ENCODE measurements at regions not wholly inside any gene's neighbourhood (a gene's known extent, or its start where the extent isn't known, plus 50 kb on each side); places are given as distances from the start of the nearest gene placed in this dataset.

GRCh38 chr10:29166713-29167112, 122.2 kb upstream of the LYZL1 start:
- Histone ChIP-seq H3K27ac (no peak overlapping the region), H3K9me3 (peaks cover 15% of the 10 kb centered on the region), H3K36me3 (no peaks in the 10 kb centered on the region), H3K27me3 (ENCODE audit: low read depth) (no peaks in the 10 kb centered on the region), H3K4me1 (no peaks in the 10 kb centered on the region), H3K4me3 (no peak overlapping the region)
- DNase-seq (no peak), ATAC-seq (no peak)
- TF ChIP-seq CTCF (IDR thresholded peaks at IDR 0.05), result no peak
- intact Hi-C loops (cut with DNase I), result no loop called here

- intact Hi-C loops (cut with DNase I), result no loop called here
- no peak for ATAC-seq
Measured at GRCh38 chr10:29169021-29169420, 119.8 kb upstream of the LYZL1 start.

GRCh38 chr10:29171717-29172116, 117.2 kb upstream of the LYZL1 start:
- peaks cover 10% of the 10 kb centered on the region for H3K9me3 ChIP-seq
- H3K36me3 ChIP-seq, result no peaks in the 10 kb centered on the region
- DNase-seq (no peak), ATAC-seq (no peak)
- TF ChIP-seq CTCF (IDR thresholded peaks at IDR 0.05), result no peak
- no peak overlapping the region for H3K27ac ChIP-seq
- H3K4me1 ChIP-seq, result no peaks in the 10 kb centered on the region
- intact Hi-C loops (cut with DNase I), result no loop called here
- H3K4me3 ChIP-seq, result no peak overlapping the region
- H3K27me3 ChIP-seq (ENCODE audit: low read depth), result no peaks in the 10 kb centered on the region

More at GRCh38 chr10:29169021-29169420, 119.8 kb upstream of the LYZL1 start:
- DNase-seq, result no peak
- Histone ChIP-seq H3K4me3 (no peak overlapping the region), H3K27ac (no peak overlapping the region), H3K27me3 (ENCODE audit: low read depth) (no peaks in the 10 kb centered on the region), H3K9me3 (peaks cover 15% of the 10 kb centered on the region), H3K4me1 (no peaks in the 10 kb centered on the region), H3K36me3 (no peaks in the 10 kb centered on the region)
- no peak for TF ChIP-seq CTCF (IDR thresholded peaks at IDR 0.05)

- no peak overlapping the region for H3K27ac ChIP-seq
- ATAC-seq (no peak), DNase-seq (no peak)
- H3K36me3 ChIP-seq, result no peaks in the 10 kb centered on the region
- TF ChIP-seq CTCF (IDR thresholded peaks at IDR 0.05), result no peak
- no peak overlapping the region for H3K4me3 ChIP-seq
- intact Hi-C loops (cut with DNase I), result no loop called here
- H3K9me3 ChIP-seq, result peaks cover 10% of the 10 kb centered on the region
- no peaks in the 10 kb centered on the region for H3K4me1 ChIP-seq
- no peaks in the 10 kb centered on the region for H3K27me3 ChIP-seq (ENCODE audit: low read depth)
Measured at GRCh38 chr10:29174389-29174788, 114.5 kb upstream of the LYZL1 start.

- H3K9me3 ChIP-seq, result no peaks in the 10 kb centered on the region
- H3K27ac ChIP-seq, result no peak overlapping the region
- intact Hi-C loops (cut with DNase I), result no loop called here
- H3K27me3 ChIP-seq (ENCODE audit: low read depth), result no peaks in the 10 kb centered on the region
- no peaks in the 10 kb centered on the region for H3K4me1 ChIP-seq
- no peak for TF ChIP-seq CTCF (IDR thresholded peaks at IDR 0.05)
- ATAC-seq (no peak), DNase-seq (no peak)
- H3K36me3 ChIP-seq, result no peaks in the 10 kb centered on the region
- no peak overlapping the region for H3K4me3 ChIP-seq
Measured at GRCh38 chr10:29176845-29177832, 111.7 kb upstream of the LYZL1 start.
